ENCODE measurements at regions not wholly inside any gene's neighbourhood (a gene's known extent, or its start where the extent isn't known, plus 50 kb on each side); places are given as distances from the start of the nearest gene placed in this dataset.
"Not testable (repeated sequence)": the region's sequence is repeated elsewhere in the genome, so short reads cannot be mapped to it uniquely, and the experiment has no call there.

DNA sequence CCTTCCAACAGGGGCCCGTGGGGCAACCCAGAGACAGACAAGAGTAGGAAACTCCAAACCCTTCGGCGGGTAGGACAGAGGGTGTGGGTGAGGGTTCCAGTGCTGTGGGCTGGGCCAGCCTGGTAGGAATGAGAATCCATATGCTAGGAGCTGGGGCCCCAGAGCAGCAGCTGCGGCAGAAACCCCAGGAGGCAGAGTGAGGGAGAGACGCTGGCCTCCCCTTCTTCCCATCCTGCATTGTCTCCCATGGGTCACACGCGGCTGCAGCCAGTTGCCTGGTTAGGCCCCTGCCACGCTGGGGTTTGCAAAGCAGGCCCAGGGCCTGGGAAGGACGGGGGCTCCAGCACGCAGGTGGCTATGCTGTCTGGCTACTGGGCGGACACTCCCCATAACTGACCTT lies 113.1 kb upstream of the CCZ1B start:
- DNase-seq = not testable (repeated sequence)

- DNase-seq = not testable (repeated sequence)
These were observed 113.8 kb upstream of the CCZ1B start for GRCh38 chr7:6939896-6940295.

- DNase-seq = not testable (repeated sequence)
These were observed 120.8 kb upstream of the CCZ1B start for GRCh38 chr7:6946873-6947272.

GRCh38 chr7:6950231-6950630 lies 124.2 kb upstream of the CCZ1B start:
- DNase-seq = not testable (repeated sequence)

GRCh38 chr7:6951553-6951952 lies 125.5 kb upstream of the CCZ1B start:
- DNase-seq = not testable (repeated sequence)

GRCh38 chr7:6953138-6953797 lies 127.2 kb upstream of the CCZ1B start:
- DNase-seq = not testable (repeated sequence)

- not testable (repeated sequence) for DNase-seq
These were observed 127.7 kb upstream of the CCZ1B start for GRCh38 chr7:6953798-6954181.

GRCh38 chr7:6955385-6955784 lies 129.3 kb upstream of the CCZ1B start:
- not testable (repeated sequence) for DNase-seq

DNA sequence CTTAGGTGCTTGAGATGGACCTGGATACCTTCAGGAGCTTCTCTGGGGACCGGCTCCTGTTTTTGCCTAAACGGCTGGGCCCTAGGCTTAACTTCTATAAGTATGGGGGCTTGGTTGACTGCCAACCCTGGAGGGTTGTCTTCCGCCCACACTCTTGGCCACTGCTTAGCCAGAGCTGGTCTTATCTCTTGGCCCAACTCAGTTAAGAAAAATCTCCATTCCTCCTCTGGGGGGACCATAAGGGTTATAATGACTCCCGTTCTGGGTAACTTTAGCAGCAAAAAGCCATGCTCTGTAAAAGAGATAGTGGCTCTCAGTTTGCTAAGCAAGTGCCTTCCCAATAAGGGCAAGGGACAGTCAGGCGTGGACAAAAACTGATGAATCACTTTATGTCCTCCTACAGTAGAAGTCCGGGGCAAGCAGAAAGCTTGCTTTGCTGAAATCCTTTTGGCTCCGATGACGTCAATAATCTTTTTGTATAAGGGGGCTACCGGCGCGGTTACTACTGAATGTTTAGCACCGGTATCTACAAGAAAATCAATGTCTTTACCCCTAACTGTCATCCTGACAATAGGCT lies 130.0 kb upstream of the CCZ1B start:
- not testable (repeated sequence) for DNase-seq

- not testable (repeated sequence) for DNase-seq
These were observed 132.3 kb upstream of the CCZ1B start for GRCh38 chr7:6958371-6958770.

GRCh38 chr7:6959942-6960341 lies 133.9 kb upstream of the CCZ1B start:
- DNase-seq = not testable (repeated sequence)

DNA sequence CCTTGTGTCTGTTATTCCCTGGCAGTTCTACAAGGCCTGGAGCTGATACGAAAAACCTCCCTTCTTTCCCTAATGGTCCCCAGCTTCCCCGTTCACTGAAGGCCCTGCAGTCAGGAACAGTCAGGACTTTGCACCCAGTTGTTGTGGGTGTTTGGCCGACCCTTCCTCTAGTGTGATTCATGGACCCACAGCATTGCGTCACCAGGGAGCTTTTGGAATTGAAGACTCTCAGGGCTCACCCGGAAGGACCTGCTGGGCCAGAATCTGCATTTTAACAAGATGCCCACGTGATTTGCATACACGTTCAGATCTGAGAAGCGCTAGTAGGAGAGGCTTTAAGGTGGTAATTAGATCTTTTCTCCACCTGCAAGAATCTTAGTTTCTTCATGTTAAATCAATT lies 136.8 kb upstream of the CCZ1B start:
- DNase-seq = not testable (repeated sequence)

DNA sequence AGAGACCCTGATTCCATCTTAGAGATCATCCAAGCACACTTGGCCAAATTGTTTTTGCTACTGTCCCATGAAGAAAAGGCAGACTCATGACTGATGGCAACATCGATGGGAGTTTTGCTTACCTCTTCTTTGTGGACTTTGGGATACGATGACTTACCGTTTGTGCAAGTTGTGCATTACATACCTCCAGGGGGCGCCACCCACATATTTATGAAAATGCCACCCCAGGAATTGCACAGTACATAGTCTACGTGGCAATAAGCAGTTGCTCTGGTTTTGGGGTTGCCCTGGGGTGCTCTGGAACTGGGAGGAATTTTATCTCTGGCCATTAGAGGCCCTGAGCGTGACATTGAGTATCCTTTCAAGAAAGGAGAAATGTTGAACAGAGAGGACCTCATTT lies 139.0 kb upstream of the CCZ1B start:
- not testable (repeated sequence) for DNase-seq

DNA sequence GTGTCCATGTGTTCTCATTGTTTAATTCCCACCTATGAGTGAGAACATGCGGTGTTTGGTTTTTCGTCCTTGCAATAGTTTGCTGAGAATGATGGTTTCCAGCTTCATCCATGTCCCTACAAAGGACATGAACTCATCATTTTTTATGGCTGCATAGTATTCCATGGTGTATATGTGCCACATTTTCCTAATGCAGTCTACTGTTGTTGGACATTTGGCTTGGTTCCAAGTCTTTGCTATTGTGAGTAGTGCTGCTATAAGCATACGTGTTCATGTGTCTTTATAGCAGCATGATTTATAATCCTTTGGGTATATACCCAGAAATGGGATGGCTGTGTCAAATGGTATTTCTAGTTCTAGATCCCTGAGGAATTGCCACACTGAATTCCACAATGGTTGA lies 144.1 kb upstream of the CCZ1B start:
- DNase-seq = not testable (repeated sequence)

GRCh38 chr7:6974876-6975275 lies 148.8 kb upstream of the CCZ1B start:
- DNase-seq = not testable (repeated sequence)

GRCh38 chr7:6975346-6975745 lies 149.3 kb upstream of the CCZ1B start:
- DNase-seq = not testable (repeated sequence)

DNA sequence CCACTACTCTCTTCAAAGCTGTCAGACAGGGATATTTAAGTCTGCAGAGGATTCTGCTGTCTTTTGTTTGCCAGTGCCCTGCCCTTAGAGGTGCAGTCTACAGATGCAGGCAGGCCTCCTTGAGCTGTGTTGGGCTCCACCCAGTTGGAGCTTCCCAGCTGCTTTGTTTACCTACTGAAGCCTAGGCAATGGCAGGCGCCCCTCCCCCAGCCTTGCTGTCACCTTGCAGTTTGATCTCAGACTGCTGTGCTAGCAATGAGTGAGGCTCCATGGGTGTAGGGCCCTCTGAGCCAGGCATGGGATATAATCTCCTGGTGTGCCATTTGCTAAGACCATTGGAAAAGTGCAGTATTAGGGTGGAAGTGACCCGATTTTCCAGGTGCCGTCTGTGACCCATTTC lies 151.3 kb upstream of the CCZ1B start:
- DNase-seq = not testable (repeated sequence)

- not testable (repeated sequence) for DNase-seq
These were observed 152.3 kb upstream of the CCZ1B start for GRCh38 chr7:6978326-6978725.

DNA sequence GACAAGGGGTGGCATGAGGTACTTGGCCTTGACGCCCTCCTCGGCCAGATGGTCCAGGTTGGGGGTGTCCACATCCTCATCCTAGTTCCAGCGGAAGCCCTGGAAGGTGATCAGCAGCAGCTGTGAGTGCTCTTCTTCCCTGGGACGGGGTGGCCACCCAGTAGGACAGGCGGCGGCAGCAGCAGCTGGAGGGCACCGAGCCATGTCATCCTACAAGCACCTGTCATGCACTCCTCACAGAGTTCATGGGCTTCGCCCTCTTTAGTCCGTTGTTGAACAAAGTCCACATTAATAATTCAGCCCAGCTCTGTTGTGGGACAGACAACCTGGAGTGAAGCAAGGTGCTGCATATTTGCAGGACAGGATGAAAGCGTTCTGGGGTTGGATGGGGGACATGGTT lies 153.4 kb upstream of the CCZ1B start:
- not testable (repeated sequence) for DNase-seq

DNA sequence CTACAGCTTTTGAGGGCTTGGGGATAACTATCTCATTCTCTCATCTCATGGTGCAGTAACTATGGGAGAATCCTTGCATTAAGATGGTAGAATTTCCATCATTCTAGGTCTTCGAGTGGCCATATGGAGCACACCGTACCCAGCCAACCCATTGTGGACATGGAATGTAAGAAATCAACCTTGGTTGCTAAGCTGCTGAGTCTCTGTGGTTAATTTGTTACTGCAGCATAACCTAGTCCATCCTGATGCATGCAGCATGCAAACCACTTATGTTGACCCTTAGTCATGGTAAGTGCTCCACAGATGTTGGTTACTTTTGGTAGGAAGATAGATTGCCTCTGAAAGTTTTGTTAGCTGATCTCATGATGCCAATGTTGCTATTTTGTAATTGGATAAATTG lies 156.3 kb upstream of the CCZ1B start:
- DNase-seq = not testable (repeated sequence)

- not testable (repeated sequence) for DNase-seq
These were observed 160.8 kb upstream of the CCZ1B start for GRCh38 chr7:6986892-6987291.

- DNase-seq = not testable (repeated sequence)
These were observed 162.5 kb upstream of the CCZ1B start for GRCh38 chr7:6988608-6989007.

- not testable (repeated sequence) for DNase-seq
These were observed 163.9 kb upstream of the CCZ1B start for GRCh38 chr7:6989968-6990367.

DNA sequence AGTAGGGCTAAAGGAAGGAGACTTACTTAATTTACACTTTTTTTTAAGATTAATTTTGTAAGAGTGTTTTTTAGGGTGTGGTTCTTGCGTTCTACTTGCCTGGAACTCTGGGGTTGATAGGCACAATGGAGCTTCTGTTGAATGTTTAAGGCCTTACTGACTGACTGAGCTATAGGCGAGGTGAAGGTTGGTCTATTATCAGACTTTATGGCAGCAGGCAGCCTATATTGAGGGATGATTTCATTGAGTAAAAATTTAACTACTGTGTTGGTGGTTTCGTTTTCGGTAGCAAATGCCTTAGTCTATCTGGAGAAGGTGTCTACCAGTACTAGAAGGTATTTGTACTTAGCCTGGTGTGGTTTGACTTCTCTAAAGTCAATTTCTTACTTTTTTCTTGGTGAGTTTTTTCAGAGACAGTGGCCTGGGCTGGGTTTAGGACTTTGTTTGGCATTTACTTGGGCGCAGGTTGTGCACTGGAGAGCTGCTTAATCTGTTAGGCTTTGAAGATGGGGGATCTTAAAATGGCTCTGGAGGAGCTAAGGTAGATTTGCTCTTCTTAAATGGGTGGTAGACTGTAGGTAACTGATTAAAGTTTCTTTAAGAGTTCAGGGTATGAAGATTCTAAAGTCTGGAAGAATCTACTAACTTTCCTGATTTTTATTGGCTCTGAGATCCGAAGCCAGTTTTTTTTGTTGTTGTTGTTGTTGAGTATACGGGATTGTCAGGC lies 164.5 kb upstream of the CCZ1B start:
- not testable (repeated sequence) for DNase-seq
